SIG-M5 (cell line): ENCODE measurements at regions not wholly inside any gene's neighbourhood (a gene's known extent, or its start where the extent isn't known, plus 50 kb on each side); places are given as distances from the start of the nearest gene placed in this dataset.
"Not testable (repeated sequence)": the region's sequence is repeated elsewhere in the genome, so short reads cannot be mapped to it uniquely, and the experiment has no call there.

Source experiments
- DNase-seq: peaks from one replicate; lab custom pipeline; 2025; lab: John Stamatoyannopoulos, UW

DNA sequence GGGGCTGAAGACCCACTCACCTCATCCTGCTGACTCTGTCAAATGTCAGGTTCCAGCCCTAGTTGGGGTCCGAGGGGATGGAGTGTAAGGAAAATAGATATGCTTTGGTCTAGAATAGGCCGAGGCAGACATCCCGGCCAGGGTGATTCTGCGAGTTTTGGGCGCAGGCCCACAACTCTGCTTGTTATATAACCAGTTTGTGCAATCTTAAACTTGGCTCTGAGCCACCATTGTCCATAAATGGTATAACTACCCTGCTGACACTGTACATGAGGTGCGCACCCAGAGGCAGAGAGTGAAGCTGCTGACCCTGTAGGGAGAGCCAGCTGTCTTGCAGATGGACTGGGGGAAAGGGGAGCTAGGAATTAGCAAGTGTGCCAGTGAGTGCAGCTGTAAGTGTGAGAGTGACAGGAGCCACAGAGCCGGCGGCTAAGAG lies 1388.8 kb downstream of the AMY1C start:
- no peak for DNase-seq

DNA sequence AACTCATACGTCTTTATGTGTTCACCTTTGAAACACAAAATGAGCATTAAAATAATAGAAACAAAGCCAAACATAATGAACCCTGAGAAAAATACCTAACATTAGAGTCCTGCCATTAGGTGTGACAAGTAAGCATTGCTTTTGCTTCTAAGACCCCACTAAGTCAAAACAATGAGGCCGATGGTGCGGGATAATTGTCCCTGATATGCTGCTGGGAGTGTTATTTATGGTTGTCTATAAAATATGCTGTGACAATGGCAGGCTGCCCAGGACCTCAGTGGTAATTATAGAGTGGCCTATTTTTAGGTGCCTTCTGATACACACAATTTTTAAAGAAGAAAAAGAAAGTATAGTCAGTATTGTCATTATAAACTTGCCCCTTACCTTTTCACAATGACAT lies 1423.1 kb downstream of the AMY1C start:
- no peak for DNase-seq

DNA sequence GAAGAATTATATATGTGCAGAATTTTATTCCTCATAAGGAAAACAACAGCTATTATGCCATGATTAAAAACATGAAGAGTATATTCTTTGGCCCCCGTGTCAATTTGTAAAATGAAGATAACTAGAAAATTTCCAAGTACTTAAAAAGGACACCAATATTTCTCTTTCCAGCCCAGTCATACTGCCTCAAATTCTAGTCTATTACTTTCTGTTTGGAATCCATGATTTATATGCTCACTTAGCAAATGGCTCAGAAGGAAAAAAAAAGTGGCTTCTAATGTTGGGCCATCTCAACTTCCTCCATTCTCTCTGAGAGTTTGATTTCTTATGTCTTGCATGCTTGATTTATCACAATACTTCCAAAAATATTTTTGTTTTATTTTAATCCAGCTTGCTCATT lies 1431.1 kb downstream of the AMY1C start:
- no peak for DNase-seq

DNA sequence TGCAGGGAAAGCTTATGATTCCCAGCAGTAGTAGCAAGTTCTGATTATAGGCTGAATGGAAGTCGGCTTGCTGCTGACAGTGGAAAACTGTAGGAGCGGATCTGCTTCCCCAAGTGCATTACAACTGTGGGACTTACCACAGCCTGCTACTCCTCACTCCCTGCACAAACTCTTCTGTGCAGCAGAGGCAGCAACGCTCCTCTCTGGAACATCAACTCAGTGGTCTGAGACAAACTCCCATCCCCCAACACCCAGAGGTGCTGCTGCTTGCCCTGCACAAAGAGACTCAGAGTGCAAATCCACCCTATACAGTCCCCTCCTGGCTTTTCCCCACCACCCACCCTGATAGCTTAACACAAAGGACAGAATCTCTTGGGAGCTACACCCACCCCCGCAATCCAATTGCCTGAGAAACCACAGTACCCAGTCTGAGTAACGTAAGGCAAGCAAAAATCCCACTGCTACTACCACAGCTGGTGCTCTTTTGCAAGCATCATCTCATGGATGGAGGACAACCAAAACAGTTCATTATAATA lies 1455.2 kb downstream of the AMY1C start:
- no peak for DNase-seq

DNA sequence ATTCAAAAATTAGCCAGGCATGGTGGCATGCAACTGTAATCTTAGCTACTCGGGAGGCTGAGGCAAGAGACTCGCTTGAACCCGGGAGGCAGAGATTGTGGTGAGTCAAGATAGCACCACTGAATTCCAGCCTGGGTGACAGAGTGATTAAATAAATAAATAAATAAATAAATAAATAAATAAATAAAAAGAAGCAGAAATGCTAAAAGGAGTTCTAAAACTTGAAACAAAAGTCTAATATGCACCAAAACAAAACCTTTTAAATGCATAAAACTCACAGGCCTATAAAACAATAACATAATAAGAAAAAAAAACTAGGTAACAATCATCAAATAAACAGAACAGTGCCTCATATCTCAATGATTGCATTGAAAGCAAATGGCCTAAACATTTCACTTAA lies 1458.9 kb downstream of the AMY1C start:
- DNase-seq, result no peak

DNA sequence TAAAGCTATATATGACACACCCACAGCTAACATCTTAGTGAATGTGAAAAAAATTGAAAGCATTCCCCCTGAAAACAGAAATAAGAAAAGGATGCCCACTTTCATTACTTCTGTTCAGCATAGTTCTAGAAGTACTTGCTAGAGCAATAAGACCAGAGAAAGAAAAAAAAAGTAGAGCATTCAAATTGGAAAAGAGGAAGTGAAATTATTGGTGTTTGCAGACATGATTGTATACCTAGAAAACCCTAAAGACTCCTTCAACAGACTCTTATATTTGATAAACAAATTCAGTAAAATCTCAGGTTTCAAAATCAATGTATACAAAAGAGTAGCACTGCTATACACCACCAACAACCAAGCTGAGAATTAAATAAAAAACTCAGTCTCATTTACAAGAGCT lies 1461.0 kb downstream of the AMY1C start:
- no peak for DNase-seq

DNA sequence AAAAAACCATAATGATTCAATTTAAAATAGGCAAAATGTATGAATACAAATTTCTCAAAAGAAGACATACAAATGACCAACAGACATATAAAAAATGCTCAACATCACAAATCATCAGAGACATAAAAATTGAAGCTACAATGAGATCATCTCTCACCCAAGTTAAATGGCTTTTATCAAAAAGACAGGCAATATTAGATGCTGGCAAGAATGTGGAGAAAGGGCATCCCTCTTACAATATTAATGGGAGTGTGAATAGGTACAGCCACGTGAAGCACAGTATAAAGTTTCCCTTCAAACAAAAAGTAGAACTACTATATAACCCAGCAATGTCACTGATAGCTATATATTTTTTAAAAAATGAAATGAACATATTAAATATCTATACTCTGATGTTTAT lies 1481.7 kb downstream of the AMY1C start:
- DNase-seq, result no peak

DNA sequence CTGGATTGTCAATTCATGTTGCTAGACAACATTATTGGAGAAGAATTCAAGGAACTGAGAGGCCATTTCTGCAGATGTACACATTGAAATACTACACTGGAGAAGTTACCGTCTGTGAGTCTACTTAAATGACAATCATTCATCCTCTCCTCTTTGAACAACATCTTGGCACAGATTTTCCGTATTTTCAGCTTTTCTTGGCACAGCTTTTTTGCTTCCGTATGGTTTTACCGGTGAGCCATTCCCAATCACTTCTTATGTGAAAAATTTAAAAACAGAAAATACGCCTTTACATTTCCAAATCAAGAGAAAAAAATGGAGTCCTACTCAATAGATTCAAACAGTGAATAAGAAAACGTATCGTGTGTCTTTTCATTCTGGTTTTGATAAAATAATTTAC lies 1493.7 kb downstream of the AMY1C start:
- DNase-seq, result no peak

DNA sequence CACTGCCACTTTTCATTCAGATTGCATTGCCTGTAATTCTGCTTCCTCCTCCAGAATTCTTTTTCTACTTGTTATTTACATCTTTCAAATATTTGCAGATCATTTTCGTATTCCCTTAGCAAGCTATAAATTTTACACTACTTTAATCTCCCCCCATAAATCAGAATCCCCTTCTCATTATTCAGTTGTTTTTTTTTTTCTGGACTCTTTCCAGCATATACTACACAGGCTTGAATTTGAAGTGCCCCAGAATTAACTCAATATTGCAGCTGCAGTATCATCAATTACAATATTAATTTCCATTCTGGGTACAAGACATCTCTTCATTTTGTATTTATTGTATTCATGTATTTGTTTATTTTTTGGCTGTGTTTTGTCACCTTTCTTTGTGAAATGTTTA lies 1494.3 kb downstream of the AMY1C start:
- no peak for DNase-seq

DNA sequence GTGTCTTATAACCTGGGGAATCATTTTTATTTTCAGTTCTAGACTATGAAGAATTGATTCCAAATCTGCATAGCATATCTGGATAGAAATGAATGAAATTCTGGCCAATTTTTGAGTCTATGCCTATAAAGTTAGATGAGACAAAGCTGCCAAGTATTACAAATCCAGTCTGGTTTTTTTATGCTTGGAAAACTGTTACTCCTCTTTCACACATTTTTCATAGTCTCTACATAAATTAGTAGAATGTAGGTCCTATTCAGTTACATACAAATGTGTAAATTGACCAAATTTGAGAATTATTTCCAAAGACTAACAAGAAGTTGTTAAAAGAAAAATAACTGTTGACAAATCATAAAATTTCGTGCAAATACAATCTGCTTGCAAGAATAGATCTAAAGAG lies 1505.2 kb downstream of the AMY1C start:
- no peak for DNase-seq

DNA sequence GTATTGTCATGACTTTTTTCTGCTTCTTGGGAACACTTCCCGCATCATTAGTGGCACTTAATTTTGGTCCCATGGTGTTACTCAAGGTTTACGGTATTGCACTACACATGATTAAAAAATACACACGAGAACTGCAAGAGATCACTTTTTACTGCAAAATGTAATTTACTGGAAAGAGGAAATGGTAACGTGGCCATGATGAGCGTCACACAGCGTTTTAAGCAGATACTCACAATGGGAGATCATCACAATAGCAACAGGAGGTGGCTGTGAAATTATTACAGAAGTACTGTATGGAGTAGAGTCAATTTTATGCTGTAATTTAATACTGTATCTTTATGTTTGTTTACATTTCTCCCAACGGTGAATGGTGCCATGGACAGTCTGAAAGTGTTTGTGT lies 1510.3 kb downstream of the AMY1C start:
- no peak for DNase-seq

DNA sequence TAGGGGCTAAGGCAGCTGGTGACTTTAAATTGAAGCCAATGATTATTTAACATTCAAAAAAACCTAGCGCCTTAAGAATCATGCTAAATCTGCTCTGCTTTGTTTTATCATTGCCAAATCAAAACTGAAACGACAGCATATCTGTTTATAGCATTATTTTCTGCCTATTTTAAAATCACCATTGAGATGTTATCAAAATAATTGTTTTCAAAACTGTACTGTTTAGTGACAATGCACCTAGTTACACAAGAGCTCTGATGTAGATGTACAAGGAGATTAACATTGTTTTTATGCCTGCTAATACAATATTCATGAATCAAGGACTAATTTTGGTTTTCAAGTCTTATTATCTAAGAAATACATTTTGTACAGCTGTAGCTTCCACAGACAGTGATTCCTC lies 1521.3 kb downstream of the AMY1C start:
- DNase-seq, result no peak

DNA sequence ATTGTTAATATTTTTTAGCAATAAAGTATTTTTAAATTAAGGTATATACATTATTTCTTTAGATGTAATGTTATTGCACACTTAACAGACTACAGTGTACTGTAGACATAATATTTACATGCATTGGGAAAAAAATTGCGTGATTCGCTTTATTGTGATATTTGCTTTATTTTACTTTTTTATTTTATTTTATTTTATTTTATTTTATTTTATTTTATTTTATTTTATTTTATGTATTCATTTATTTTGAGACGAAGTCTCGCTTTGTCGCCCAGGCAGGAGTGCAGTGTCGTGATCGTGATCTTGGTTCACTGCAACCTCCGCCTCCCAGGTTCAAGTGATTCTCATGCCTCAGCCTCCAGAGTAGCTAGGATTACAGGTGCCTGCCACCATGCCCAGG lies 1522.7 kb downstream of the AMY1C start:
- not testable (repeated sequence) for DNase-seq

DNA sequence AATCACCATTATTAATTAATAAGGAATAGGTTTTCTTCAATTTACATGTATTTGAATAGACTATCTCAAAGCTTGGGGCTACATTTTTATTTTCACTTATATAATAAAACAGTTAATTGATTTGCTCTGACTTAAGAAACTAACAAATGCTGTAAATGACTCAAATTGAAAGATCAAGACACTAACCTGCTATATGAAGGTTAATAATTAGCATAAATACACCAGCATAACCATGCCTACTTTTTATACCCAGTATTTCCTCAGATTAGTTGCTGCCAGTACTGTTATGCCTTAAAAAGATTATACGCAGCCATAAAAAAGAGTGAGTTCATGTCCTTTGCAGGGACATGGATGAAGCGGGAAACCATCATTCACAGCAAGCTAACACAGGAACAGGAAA lies 1545.1 kb downstream of the AMY1C start:
- DNase-seq, result no peak

DNA sequence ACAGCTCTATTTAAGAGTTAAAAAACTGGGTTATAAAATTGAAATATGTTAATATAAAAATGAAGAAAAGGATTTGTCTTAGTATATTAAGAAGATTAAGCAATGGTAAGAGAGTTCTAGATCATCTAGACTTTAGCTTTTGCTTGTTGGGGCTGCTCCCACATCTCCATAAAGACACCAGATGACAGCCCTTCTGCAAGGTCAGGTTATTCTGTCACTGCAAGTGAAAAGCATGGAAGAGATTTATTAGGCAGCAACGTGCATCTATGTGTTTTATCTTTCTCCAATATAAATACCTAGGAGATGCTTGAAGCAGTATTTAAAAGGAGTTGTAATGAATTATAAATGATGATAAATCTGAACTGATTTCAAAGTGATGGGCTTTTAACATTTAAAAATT lies 1560.4 kb downstream of the AMY1C start:
- no peak for DNase-seq

DNA sequence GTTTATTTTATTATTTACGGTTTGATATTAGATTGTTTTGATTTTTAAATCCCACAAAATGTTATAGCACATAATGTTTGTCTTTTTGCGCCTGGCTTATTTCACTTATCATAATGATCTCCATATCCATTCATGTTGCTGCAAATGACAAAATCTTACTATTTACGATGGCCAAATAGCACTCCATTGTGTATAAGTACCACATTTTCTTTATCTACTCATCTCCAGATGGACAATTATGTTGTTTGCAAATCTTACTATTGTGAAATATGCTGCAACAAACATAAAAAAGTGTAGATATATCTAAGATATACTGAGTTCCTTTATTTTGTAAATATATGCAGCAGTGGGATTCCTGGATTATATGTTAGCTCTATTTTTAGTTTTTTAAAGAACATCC lies 1568.3 kb downstream of the AMY1C start:
- DNase-seq, result no peak

DNA sequence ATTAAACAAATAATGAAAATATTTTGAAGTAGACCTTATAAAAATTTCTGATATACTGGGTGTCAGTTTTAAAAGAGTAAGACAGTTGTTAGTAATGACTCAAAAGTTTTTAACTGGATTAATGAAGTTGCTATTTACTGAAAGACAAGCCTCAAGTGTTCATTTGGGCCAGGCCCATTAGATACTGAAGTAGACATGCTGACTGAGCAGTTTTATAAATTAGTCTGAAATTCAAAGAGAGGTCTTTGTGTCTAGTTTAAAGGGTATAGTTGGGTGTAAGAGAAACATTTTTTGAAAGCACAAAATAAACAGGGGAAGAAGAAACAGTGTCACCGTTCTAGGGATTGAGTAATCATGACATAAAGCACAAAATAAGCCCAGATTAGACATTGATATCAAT lies 1577.2 kb downstream of the AMY1C start:
- DNase-seq, result no peak

DNA sequence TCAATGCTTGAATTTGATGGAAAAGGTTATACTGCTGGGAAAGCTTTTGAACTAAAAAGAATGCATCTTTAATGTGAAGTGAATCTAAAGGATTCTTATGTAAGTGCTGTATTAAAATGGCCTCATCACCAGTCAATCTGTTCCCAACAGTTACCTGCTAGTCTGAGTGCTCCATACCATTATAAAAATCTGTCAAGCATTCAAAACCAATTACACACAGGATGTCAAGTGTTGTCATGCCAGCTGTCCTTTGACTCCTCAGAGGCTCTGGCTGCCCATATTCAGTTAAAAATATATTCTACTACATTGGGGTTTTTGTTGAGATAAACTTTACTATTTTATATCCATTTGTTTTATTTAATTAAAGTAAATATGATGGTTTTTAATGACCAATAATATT lies 1587.7 kb downstream of the AMY1C start:
- DNase-seq, result no peak

DNA sequence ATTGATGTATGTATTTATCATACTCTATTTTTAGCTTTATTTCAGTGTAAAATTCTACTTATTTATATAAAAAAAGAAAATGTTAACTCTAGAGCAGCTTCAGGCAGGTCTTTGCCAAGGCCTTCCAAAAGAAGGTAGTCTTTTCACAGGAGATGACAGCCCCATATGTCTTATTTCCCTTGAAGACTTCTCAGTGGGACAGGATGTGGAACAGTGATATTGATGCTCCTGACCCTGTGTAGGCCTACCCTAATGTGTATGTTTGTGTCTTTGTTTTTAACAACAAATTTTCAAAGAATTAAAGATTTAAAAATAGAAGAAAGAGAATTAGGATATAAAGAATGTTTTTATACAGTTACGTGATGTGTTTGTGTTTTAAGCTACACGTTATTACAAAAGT lies 1593.6 kb downstream of the AMY1C start:
- no peak for DNase-seq

DNA sequence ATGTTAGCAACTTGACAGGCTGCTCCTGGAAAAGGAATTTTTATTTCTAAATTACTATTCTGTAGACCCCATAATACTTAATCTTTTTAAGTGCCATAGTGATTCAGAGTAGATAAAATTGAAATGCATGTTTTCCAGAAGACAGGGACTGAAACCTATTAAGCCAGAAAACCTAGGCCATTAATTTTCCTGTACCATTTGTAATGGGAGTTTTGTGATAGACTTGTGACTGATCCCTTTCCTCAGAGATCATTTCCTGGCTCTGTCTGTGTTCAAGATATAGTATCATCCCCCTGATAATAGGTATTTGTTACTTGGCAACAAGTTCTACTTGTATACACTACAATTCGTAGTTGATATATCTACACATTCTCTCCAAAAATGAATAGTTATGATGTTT lies 1609.8 kb downstream of the AMY1C start:
- DNase-seq, result no peak

DNA sequence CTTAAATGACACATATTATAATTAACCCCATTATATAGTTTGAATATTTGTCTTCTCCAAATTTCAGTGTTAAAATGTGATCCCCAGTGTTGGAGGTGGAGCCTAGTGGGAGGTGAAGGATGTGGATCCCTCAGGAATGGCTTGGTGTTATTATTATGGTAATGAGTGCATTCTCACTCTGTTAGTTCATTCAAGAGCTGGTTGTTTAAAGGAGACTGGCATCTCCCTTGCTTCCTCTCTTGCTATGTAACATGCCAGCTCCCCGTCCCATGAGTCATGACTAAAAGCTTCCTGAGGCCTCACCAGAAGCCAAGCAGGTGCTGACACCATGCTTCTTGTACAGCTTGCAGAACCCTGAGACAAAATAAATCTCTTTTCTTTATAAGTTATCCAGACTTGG lies 1612.7 kb downstream of the AMY1C start:
- no peak for DNase-seq

DNA sequence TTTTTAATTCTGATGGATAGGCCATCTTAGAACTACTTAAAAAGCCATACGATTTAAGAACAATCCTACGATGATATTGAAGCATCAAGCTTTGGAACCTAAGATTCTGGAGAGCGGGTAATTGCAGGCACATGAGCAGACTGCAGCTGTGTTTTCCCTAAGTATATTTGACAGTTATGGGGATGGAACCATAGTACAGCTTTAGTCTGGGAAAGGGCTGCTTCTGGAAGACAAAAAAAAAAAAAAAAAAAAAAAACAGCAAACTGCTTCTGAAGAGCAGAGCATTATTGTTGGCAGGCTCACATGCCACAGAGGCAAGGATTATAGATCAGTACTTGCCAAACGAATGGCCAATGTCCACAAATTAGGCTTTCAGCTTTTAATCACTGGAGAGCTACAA lies 1618.7 kb downstream of the AMY1C start:
- DNase-seq, result no peak

DNA sequence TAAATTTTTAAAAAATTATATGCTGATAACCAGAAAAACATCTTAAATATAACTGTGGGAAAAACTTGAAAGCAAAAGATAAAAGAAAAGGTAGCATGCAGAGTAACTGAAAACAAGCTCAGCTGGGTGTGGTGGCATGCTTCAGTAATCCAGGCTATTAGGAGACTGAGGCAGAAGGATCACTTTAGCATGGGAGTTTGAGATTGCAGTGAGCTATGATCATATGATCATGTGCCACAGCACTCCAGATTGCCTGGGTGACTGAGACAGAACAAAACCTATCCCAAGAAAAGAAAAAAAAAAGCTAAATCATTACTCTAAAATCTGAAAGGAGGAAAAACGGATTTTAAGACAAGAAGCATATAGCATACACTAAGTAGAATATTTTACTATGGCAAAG lies 1624.0 kb downstream of the AMY1C start:
- no peak for DNase-seq

DNA sequence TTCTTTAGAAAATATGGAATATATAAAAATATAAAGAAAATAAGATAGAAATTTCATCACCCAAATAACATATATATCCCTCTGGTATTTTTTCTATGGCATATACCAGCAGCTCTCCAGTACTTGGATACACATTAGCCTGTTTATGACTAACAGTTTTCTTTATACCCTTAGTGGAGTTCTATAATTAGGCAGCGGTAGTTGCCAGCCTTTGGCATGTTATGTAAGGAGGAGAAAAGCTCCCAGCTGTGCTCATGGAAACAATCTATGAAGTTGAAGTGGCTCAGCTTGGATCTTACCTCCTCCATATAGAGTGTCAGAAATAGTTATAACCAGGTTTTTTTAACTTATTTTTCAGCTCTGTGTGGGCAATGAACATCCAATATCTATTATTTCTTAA lies 1636.8 kb downstream of the AMY1C start:
- no peak for DNase-seq

DNA sequence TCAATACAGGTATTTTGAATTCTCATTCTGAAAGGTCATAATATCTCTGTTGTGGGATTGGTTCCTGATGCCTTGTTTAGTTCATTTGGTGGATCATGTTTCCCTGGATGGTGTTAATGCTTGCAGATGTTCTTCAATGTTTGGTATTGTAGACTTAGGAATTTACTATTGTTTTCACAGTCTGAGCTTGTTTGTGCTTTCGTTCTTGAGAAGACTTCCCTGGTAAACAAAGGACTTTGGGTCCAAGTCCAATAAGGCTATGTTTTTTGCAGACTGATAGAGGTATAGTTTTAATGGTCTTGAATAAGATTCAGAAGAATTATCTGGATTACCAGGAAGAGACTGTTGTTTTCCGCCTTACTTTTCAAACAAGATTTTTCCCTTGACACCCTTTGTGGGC lies 1646.3 kb downstream of the AMY1C start:
- DNase-seq, result no peak
